HEK293 (cell line): ENCODE measurements at regions not wholly inside any gene's neighbourhood (a gene's known extent, or its start where the extent isn't known, plus 50 kb on each side); places are given as distances from the start of the nearest gene placed in this dataset.

Source experiments
- CTCF ChIA-PET: fragments of 350-600 bp; formaldehyde crosslinking; extraction: SDS; loops from one replicate; lab custom pipeline; 2021; ENCODE audit warnings: antibody characterized with exemption; lab: Yijun Ruan, JAX
- POLR2A ChIA-PET: fragments of 300-600 bp; formaldehyde crosslinking; extraction: SDS; loops from one replicate; lab custom pipeline; 2020; ENCODE audit warnings: antibody characterized with exemption, inconsistent platforms; lab: Yijun Ruan, JAX
- H3K27ac ChIP-seq: fragments of 200-500 bp; sonication (Bioruptor generic); 2 replicates; pipeline ENCODE4 v1.5.1; 2014; ENCODE audit warnings: low read depth, low read length, control low read depth, inconsistent platforms; ENCODE audit errors: extremely low read depth
- H3K36me3 ChIP-seq, 2 experiments: fragments of 200-500 bp in 1 of 2; sonication (Bioruptor generic) in 1 of 2; 1 replicate in 1 of 2; 2 replicates in 1 of 2; pipeline ENCODE4 v1.5.1; 2014 to 2017; ENCODE audit warnings: inconsistent platforms in 2 of 2, low read length in 2 of 2; ENCODE audit not compliant: control insufficient read depth in 2 of 2, insufficient read depth in 1 of 2
- H3K4me1 ChIP-seq: fragments of 200-500 bp; sonication (Bioruptor generic); 2 replicates; pipeline ENCODE4 v1.5.1; 2014; ENCODE audit warnings: mild to moderate bottlenecking, low read length, inconsistent platforms; ENCODE audit not compliant: control insufficient read depth, insufficient read depth
- H3K4me3 ChIP-seq: 2 replicates; pipeline ENCODE4 v1.5.1; 2011; ENCODE audit warnings: low read depth, mild to moderate bottlenecking, control low read depth, low read length, moderate library complexity
- H3K9me3 ChIP-seq: fragments of 200-500 bp; sonication (Bioruptor generic); 2 replicates; pipeline ENCODE4 v1.5.1; 2014; ENCODE audit warnings: low read depth, low read length, inconsistent platforms; ENCODE audit not compliant: control insufficient read depth, insufficient read depth
- MZF1 ChIP-seq: fragments of 450-650 bp; formaldehyde crosslinking; IDR thresholded peaks from 2 replicates; pipeline ENCODE4 v1.5.1; 2017; ENCODE audit warnings: missing biosample characterization, missing genetic modification characterization, borderline replicate concordance
- SALL2 ChIP-seq: fragments of 450-650 bp; formaldehyde crosslinking; IDR thresholded peaks from 2 replicates; pipeline ENCODE4 v1.5.0; 2017; ENCODE audit warnings: missing biosample characterization, mild to moderate bottlenecking, missing genetic modification characterization, borderline replicate concordance
- ZBTB20 ChIP-seq: fragments of 450-650 bp; formaldehyde crosslinking; IDR thresholded peaks from 2 replicates; pipeline ENCODE4 v1.5.1; 2016; ENCODE audit warnings: missing biosample characterization, missing genetic modification characterization
- ZFHX2 ChIP-seq: fragments of 450-650 bp; formaldehyde crosslinking; conservative IDR thresholded peaks from 2 replicates; pipeline ENCODE4 v1.5.1; 2016; ENCODE audit warnings: missing biosample characterization, missing genetic modification characterization
- ZFP37 ChIP-seq: fragments of 450-650 bp; formaldehyde crosslinking; IDR thresholded peaks from 2 replicates; pipeline ENCODE4 v1.5.1; 2016; ENCODE audit warnings: missing biosample characterization, missing genetic modification characterization
- ZNF16 ChIP-seq: fragments of 450-650 bp; formaldehyde crosslinking; IDR thresholded peaks from 2 replicates; pipeline ENCODE4 v1.5.1; 2016; ENCODE audit warnings: low read depth, missing biosample characterization, missing genetic modification characterization
- ZNF223 ChIP-seq: fragments of 450-650 bp; formaldehyde crosslinking; IDR thresholded peaks from 2 replicates; pipeline ENCODE4 v1.5.1; 2016; ENCODE audit warnings: missing biosample characterization, missing genetic modification characterization
- ZNF292 ChIP-seq: fragments of 450-650 bp; formaldehyde crosslinking; IDR thresholded peaks from 2 replicates; pipeline ENCODE4 v1.5.1; 2016; ENCODE audit warnings: low read depth, missing biosample characterization, missing genetic modification characterization, borderline replicate concordance
- ZNF350 ChIP-seq: fragments of 450-650 bp; formaldehyde crosslinking; IDR thresholded peaks from 2 replicates; pipeline ENCODE4 v1.5.0; 2017; ENCODE audit warnings: missing biosample characterization, mild to moderate bottlenecking, missing genetic modification characterization
- ZNF621 ChIP-seq: fragments of 450-650 bp; formaldehyde crosslinking; IDR thresholded peaks from 2 replicates; pipeline ENCODE4 v1.5.1; 2017; ENCODE audit warnings: missing biosample characterization, missing genetic modification characterization
- ZNF623 ChIP-seq: fragments of 450-650 bp; formaldehyde crosslinking; IDR thresholded peaks from 2 replicates; pipeline ENCODE4 v1.5.1; 2016; ENCODE audit warnings: missing biosample characterization, missing genetic modification characterization
- ZNF629 ChIP-seq: fragments of 450-650 bp; formaldehyde crosslinking; IDR thresholded peaks from 2 replicates; pipeline ENCODE4 v1.5.1; 2017; ENCODE audit warnings: missing biosample characterization, missing genetic modification characterization
- ZNF658 ChIP-seq: fragments of 450-650 bp; formaldehyde crosslinking; IDR thresholded peaks from 2 replicates; pipeline ENCODE4; 2016; ENCODE audit warnings: missing biosample characterization, missing genetic modification characterization
- TF ChIP-seq, protein P1 (sequence below): fragments of 450-650 bp; formaldehyde crosslinking; IDR thresholded peaks from 2 replicates; pipeline ENCODE4 v1.5.1; 2016; ENCODE audit warnings: missing biosample characterization, missing genetic modification characterization
- TF ChIP-seq, protein P2 (sequence below): fragments of 450-650 bp; formaldehyde crosslinking; optimal IDR thresholded peaks from 2 replicates; pipeline ENCODE3; 2016; ENCODE audit warnings: missing biosample characterization, mild to moderate bottlenecking, missing genetic modification characterization
- TF ChIP-seq, protein P3 (sequence below): fragments of 450-650 bp; formaldehyde crosslinking; IDR thresholded peaks from 2 replicates; pipeline ENCODE4 v1.5.1; 2016; ENCODE audit warnings: missing biosample characterization, missing genetic modification characterization, borderline replicate concordance
- TF ChIP-seq, protein P4 (sequence below): fragments of 450-650 bp; formaldehyde crosslinking; IDR thresholded peaks from 2 replicates; pipeline ENCODE4 v1.5.1; 2016; ENCODE audit warnings: missing biosample characterization, missing genetic modification characterization
- TF ChIP-seq, protein P5 (sequence below): sonication (generic); formaldehyde crosslinking; IDR thresholded peaks from 2 replicates; pipeline ENCODE4 v1.8.1; 2022; ENCODE audit warnings: mild to moderate bottlenecking, moderate library complexity, missing genetic modification reagents

DNA sequence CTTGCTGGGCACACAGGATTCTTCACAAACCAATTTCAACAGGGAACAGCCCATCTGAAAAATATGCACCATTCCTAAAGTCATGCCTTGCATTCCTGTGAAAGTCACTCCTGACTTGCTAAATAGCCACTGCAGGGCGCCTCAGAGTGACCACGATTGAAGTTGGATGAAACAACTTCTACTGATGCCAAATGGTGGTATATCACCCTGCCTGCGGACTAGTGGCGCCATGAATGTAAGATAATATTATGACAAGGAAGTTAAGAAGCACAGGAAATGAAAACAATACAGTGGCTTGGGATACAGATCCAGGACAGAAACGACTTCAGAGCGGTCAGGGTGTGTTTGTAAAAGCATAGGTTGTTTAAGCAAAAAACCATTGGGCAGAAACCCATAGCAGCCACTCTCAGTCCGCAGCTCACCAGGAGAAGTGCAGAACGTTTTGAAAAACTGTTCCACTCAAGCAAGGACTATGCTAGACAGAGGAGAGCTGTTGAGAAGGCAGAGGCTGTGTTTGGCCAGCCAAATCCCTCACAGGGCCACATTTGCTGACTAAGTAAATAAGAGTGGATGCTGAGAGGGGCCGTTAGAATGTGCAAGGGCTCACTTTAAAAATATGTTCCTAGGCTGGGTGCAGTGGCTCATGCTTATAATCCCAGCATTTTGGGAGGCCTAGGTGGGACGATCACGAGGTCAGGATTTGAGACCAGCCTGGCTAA lies 250.4 kb downstream of the PTTG2 start (continued):
- TF ChIP-seq ZNF621 (tag by site-specific recombination) (no peak), ZFP37 (no peak), MZF1 (tag by site-specific recombination) (no peak)

DNA sequence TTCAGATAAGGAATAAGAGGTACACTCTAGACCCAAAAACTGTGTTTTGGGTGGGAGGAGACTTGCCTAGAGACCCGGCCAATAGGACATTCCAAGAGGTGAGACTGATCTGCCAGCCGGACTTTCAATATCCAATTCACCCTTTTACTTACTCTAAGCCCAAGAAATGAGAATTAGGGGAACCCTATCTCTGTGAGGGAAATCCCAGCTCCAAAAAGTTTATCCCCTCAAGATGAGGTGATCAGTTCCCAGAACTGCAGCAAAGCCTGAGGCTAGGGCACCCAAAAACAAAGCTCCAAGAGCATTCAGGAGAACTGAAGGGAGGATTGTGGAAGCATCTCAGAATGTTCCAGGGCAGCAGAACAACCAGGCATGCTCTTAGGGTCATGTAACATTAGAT lies 251.7 kb downstream of the PTTG2 start:
- CTCF ChIA-PET, result no interaction called here
- Histone ChIP-seq H3K27ac (no peak overlapping the region), H3K36me3 (no peaks in the 10 kb centered on the region), H3K4me3 (no peak overlapping the region), H3K9me3 (no peaks in the 10 kb centered on the region), H3K4me1 (no peaks in the 10 kb centered on the region)
- POLR2A ChIA-PET, result no interaction called here
- TF ChIP-seq ZNF350 (tag by site-specific recombination) (no peak), MZF1 (tag by site-specific recombination) (no peak), SALL2 (no peak), ZNF658 (tag by site-specific recombination) (no peak), ZNF16 (tag by site-specific recombination) (no peak), ZNF623 (tag by site-specific recombination) (no peak), ZBTB20 (tag by site-specific recombination) (no peak), ZNF292 (tag by site-specific recombination) (no peak), ZFHX2 (tag by site-specific recombination) (no peak), ZNF223 (tag by site-specific recombination) (no peak), ZNF629 (tag by site-specific recombination) (no peak)
- TF ChIP-seq, protein P1, sequence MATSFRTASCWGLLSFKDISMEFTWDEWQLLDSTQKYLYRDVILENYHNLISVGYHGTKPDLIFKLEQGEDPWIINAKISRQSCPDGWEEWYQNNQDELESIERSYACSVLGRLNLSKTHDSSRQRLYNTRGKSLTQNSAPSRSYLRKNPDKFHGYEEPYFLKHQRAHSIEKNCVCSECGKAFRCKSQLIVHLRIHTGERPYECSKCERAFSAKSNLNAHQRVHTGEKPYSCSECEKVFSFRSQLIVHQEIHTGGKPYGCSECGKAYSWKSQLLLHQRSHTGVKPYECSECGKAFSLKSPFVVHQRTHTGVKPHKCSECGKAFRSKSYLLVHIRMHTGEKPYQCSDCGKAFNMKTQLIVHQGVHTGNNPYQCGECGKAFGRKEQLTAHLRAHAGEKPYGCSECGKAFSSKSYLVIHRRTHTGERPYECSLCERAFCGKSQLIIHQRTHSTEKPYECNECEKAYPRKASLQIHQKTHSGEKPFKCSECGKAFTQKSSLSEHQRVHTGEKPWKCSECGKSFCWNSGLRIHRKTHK (tag by site-specific recombination), result no peak
- TF ChIP-seq, protein P2, sequence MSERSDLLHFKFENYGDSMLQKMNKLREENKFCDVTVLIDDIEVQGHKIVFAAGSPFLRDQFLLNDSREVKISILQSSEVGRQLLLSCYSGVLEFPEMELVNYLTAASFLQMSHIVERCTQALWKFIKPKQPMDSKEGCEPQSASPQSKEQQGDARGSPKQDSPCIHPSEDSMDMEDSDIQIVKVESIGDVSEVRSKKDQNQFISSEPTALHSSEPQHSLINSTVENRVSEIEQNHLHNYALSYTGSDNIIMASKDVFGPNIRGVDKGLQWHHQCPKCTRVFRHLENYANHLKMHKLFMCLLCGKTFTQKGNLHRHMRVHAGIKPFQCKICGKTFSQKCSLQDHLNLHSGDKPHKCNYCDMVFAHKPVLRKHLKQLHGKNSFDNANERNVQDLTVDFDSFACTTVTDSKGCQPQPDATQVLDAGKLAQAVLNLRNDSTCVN (tag by site-specific recombination), result no peak
- TF ChIP-seq, protein P3, sequence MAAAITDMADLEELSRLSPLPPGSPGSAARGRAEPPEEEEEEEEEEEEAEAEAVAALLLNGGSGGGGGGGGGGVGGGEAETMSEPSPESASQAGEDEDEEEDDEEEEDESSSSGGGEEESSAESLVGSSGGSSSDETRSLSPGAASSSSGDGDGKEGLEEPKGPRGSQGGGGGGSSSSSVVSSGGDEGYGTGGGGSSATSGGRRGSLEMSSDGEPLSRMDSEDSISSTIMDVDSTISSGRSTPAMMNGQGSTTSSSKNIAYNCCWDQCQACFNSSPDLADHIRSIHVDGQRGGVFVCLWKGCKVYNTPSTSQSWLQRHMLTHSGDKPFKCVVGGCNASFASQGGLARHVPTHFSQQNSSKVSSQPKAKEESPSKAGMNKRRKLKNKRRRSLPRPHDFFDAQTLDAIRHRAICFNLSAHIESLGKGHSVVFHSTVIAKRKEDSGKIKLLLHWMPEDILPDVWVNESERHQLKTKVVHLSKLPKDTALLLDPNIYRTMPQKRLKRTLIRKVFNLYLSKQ, result no peak
- TF ChIP-seq, protein P4, sequence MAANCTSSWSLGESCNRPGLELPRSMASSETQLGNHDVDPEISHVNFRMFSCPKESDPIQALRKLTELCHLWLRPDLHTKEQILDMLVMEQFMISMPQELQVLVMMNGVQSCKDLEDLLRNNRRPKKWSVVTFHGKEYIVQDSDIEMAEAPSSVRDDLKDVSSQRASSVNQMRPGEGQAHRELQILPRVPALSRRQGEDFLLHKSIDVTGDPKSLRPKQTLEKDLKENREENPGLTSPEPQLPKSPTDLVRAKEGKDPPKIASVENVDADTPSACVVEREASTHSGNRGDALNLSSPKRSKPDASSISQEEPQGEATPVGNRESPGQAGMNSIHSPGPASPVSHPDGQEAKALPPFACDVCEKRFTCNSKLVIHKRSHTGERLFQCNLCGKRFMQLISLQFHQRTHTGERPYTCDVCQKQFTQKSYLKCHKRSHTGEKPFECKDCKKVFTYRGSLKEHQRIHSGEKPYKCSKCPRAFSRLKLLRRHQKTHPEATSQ, result no peak
- TF ChIP-seq, protein P5, sequence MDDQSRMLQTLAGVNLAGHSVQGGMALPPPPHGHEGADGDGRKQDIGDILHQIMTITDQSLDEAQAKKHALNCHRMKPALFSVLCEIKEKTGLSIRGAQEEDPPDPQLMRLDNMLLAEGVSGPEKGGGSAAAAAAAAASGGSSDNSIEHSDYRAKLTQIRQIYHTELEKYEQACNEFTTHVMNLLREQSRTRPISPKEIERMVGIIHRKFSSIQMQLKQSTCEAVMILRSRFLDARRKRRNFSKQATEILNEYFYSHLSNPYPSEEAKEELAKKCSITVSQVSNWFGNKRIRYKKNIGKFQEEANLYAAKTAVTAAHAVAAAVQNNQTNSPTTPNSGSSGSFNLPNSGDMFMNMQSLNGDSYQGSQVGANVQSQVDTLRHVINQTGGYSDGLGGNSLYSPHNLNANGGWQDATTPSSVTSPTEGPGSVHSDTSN (CRISPR knock-in tag), result no peak
